Gastroesophageal sphincter (tissue), 4 donors: ENCODE measurements at regions not wholly inside any gene's neighbourhood (a gene's known extent, or its start where the extent isn't known, plus 50 kb on each side); places are given as distances from the start of the nearest gene placed in this dataset.

ENCODE experiments used
- ATAC-seq: fragments of 150-250 bp; one replicate; pipeline ENCODE4 v1.9.1; 2016; ENCODE audit warnings: mild to moderate bottlenecking, moderate library complexity
- H3K27ac ChIP-seq, 4 donors: fragments of 200-600 bp; sonication (generic) in 3 of 4; 1 replicate in 3 of 4; 2 replicates in 1 of 4; pipeline ENCODE4 v1.5.1; 2016 to 2019
- H3K27me3 ChIP-seq: fragments of 200-600 bp; sonication (generic); one replicate; pipeline ENCODE4 v1.5.1; 2019
- H3K36me3 ChIP-seq, 2 donors: fragments of 200-600 bp; sonication (generic); one replicate each; pipeline ENCODE4 v1.5.1; 2019; ENCODE audit warnings: control low read depth in 1 of 2
- H3K4me1 ChIP-seq, 3 donors: fragments of 200-600 bp; sonication (generic); 1 replicate in 2 of 3; 2 replicates in 1 of 3; pipeline ENCODE4 v1.5.1; 2016 to 2019; ENCODE audit warnings: control low read depth in 2 of 3
- H3K4me3 ChIP-seq, 2 donors: fragments of 200-600 bp; sonication (generic); one replicate each; pipeline ENCODE4 v1.5.1; 2019; ENCODE audit warnings: mild to moderate bottlenecking in 1 of 2, moderate library complexity in 1 of 2
- H3K9me3 ChIP-seq, 3 donors: fragments of 200-600 bp; sonication (generic); one replicate each; pipeline ENCODE4 v1.5.1; 2017 to 2019; ENCODE audit warnings: control low read depth in 2 of 3
- EP300 ChIP-seq: sonication (generic); formaldehyde crosslinking; IDR thresholded peaks from one replicate; pipeline ENCODE4 v1.6.1; 2017; ENCODE audit warnings: antibody characterized with exemption, mild to moderate bottlenecking
- POLR2A ChIP-seq, 2 donors: fragments of 450-650 bp; IDR thresholded peaks; one replicate each; pipeline ENCODE4 v1.6.1; 2017; ENCODE audit warnings: antibody characterized with exemption in 2 of 2, mild to moderate bottlenecking in 2 of 2, moderate library complexity in 1 of 2
- POLR2AphosphoS5 ChIP-seq: sonication (generic); formaldehyde crosslinking; IDR thresholded peaks from one replicate; pipeline ENCODE4 v1.6.1; 2017; ENCODE audit warnings: antibody characterized with exemption
- WGBS, 2 donors: methylation state at CpG; one replicate each; pipeline ENCODE4 v1.1.5; 2018; ENCODE audit warnings: low coverage in 1 of 2; 5-methylcytosine and 5-hydroxymethylcytosine counted together
- TF ChIP-seq, protein P1 (sequence below), 4 experiments: fragments of 200-600 bp in 2 of 4; fragments of 450-650 bp in 2 of 4; sonication (generic) in 1 of 4; IDR thresholded peaks; one replicate each; pipeline ENCODE4 v1.5.1; 2017 to 2019; ENCODE audit warnings: antibody characterized with exemption in 4 of 4, mild to moderate bottlenecking in 2 of 4, moderate library complexity in 2 of 4

DNA sequence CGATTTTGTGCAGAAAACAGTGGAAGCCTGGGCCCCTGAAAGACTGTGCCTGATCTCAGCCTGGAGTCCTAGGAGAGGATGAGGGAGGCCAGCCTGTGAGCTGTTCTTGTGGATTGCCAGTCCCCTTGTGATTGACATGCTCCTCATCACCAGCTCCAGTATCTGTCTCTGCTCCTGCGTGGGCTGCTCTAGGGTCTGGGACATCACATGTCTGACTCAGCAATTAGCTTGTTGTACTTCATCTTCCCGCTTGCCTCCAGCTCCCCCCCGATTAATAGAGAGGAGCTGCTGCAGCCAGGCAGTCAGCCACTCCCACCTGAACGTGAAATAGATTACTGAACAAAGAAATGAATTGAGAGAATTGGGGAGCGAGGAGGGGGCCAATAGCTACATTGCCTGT, 99.6 kb upstream of the TBX20 start:
- H3K36me3 ChIP-seq: no peaks in the 10 kb centered on the region
- ATAC-seq: no peak
- TF ChIP-seq, protein P1, sequence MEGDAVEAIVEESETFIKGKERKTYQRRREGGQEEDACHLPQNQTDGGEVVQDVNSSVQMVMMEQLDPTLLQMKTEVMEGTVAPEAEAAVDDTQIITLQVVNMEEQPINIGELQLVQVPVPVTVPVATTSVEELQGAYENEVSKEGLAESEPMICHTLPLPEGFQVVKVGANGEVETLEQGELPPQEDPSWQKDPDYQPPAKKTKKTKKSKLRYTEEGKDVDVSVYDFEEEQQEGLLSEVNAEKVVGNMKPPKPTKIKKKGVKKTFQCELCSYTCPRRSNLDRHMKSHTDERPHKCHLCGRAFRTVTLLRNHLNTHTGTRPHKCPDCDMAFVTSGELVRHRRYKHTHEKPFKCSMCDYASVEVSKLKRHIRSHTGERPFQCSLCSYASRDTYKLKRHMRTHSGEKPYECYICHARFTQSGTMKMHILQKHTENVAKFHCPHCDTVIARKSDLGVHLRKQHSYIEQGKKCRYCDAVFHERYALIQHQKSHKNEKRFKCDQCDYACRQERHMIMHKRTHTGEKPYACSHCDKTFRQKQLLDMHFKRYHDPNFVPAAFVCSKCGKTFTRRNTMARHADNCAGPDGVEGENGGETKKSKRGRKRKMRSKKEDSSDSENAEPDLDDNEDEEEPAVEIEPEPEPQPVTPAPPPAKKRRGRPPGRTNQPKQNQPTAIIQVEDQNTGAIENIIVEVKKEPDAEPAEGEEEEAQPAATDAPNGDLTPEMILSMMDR (IDR thresholded peaks at IDR 0.05): no peak
- no peak for TF ChIP-seq POLR2AphosphoS5
- TF ChIP-seq POLR2A (IDR thresholded peaks at IDR 0.05): no peak
- no peak for TF ChIP-seq EP300
- H3K27me3 ChIP-seq: no peaks in the 10 kb centered on the region
- H3K27ac ChIP-seq: no peak overlapping the region
- WGBS, 2 donors: 50% methylated on average over 1 of the region's 6 CpGs; no CpG with 5 or more reads in 1 of the 2 donors
- H3K4me3 ChIP-seq: no peak overlapping the region
- H3K9me3 ChIP-seq: peaks cover 0 to 8% (median 0%) of the 10 kb centered on the region in 3 donors
- no peaks in the 10 kb centered on the region for H3K4me1 ChIP-seq

DNA sequence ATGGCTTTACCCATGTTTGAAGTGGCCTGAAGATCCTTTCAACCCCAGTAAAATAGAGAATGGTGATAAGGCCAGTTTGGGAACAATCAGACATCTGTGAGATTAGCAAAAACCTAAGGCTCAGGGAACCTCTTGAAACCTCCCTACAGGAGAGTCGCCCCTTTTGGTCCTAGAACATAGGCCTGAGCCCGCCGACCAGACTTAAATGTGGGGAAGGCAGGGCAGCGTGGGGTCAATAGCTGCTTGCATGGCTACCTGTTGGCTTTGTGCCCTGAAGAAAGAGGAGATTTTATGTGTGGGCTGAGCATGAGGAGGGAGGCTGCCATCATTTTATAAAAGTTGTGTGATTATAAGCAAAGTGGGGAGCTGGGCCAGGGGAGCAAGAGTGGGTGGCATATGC, 97.6 kb upstream of the TBX20 start:
- Histone ChIP-seq H3K27ac (no peak overlapping the region), H3K27me3 (no peaks in the 10 kb centered on the region), H3K4me3 (no peak overlapping the region), H3K9me3 (no peaks in the 10 kb centered on the region), H3K36me3 (no peaks in the 10 kb centered on the region), H3K4me1 (no peaks in the 10 kb centered on the region)
- no peak for ATAC-seq
- 88 to 96% methylated on average over 3 to 4 of the region's 4 CpGs for WGBS, 2 donors
- TF ChIP-seq, protein P1 (IDR thresholded peaks at IDR 0.05): no peak
- TF ChIP-seq POLR2A (IDR thresholded peaks at IDR 0.05): no peak
- no peak for TF ChIP-seq POLR2AphosphoS5
- no peak for TF ChIP-seq EP300

DNA sequence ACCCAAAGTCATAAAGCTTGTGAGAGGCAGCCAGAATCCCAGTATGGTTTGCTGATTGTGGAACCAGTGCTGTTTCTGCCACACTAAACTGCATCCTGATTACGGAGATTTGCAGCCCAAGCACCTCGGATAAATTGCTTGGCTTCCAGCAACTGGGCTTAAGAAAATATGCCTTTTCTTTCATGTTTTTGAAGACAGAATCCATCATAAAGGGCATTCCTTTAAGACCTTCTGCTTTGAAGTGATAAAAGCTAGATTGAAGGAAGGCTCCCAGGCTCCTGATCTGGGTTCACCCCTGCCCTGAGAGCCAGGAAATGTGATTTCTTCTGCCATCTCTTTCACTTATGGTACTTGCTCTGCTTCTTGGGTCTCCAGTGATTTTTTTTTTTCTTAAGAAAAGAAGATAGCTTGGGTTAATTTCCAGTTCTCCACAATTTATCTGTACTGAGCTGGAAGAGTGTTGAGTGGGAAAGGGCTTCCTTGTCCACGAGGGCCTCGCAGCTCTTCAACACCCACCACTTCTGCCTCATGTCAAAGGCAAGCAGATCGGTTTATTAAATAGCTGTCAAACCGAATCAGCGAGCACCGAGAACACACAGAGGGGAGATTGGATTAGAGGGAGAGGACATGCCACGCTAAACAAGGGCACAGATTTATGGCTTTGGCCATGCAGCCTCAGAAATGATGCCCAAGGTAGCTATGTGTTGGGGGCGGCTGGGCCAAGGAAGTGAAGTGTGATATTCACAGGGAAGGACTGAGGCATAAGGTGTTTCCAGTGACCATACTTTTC, 94.9 kb upstream of the TBX20 start:
- 72 to 88% methylated on average over 3 to 9 of the region's 10 CpGs for WGBS, 2 donors
- ATAC-seq: no peak
- Histone ChIP-seq H3K27ac (no peak overlapping the region), H3K36me3 (no peaks in the 10 kb centered on the region), H3K4me3 (no peak overlapping the region), H3K4me1 (no peaks in the 10 kb centered on the region), H3K27me3 (no peaks in the 10 kb centered on the region), H3K9me3 (no peaks in the 10 kb centered on the region)
- no peak for TF ChIP-seq POLR2AphosphoS5
- TF ChIP-seq EP300: no peak
- TF ChIP-seq POLR2A (IDR thresholded peaks at IDR 0.05): no peak
- TF ChIP-seq, protein P1 (IDR thresholded peaks at IDR 0.05): no peak

DNA sequence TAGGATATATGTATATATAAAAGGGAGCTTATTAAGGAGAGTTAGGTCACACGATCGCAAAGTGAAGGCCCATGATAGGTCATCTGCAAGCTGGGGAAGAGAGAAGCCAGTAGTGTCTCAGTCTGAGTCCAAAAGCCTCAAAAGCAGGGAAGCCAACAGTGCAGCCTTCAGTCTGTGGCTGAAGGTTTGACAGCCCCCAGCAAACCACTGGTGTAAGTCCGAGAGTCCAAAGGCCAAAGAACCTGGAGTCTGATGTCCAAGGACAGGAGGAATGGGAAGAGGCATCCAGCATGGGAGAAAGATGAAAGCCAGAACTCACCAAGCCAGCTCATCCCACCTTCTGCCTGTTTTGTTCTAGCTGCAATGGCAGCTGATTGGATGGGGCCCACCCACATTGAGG, 88.9 kb upstream of the TBX20 start:
- no peak overlapping the region for H3K4me3 ChIP-seq
- WGBS, 2 donors: 89 to 93% methylated on average over 3 of the region's 3 CpGs
- no peaks in the 10 kb centered on the region for H3K27me3 ChIP-seq
- no peaks in the 10 kb centered on the region for H3K9me3 ChIP-seq
- ATAC-seq: no peak
- H3K36me3 ChIP-seq: no peaks in the 10 kb centered on the region
- TF ChIP-seq POLR2A (IDR thresholded peaks at IDR 0.05) (no peak), POLR2AphosphoS5 (no peak), EP300 (no peak)
- TF ChIP-seq, protein P1 (IDR thresholded peaks at IDR 0.05): no peak
- H3K4me1 ChIP-seq: no peaks in the 10 kb centered on the region
- H3K27ac ChIP-seq: no peak overlapping the region

DNA sequence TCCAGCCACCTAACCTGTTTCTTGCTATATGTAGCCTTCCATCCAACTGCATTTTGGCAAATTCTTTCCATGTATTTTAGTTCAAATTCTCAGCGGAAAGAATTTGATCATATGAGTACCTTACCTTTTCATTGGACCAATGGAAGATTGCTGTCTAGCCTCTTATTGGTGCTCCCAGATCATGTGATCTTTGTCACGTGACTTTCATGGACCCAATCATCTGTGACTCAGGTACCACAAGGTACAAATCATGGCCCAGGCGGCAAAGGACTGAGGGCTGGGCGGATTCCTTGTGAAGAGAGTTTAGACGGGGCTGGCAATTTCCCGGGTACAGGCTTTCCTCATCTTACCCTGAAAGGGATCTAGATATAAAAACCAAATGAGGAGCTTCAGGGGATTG, 85.9 kb upstream of the TBX20 start:
- H3K27ac ChIP-seq: no peak overlapping the region
- 74 to 100% methylated on average over 1 to 5 of the region's 6 CpGs for WGBS, 2 donors
- no peak for ATAC-seq
- H3K27me3 ChIP-seq: no peaks in the 10 kb centered on the region
- H3K4me3 ChIP-seq: no peak overlapping the region
- H3K9me3 ChIP-seq: no peaks in the 10 kb centered on the region
- no peaks in the 10 kb centered on the region for H3K36me3 ChIP-seq
- no peaks in the 10 kb centered on the region for H3K4me1 ChIP-seq
- TF ChIP-seq POLR2AphosphoS5: no peak
- TF ChIP-seq POLR2A (IDR thresholded peaks at IDR 0.05): no peak
- TF ChIP-seq, protein P1 (IDR thresholded peaks at IDR 0.05): no peak
- no peak for TF ChIP-seq EP300
